ENCODE measurements at regions not wholly inside any gene's neighbourhood (a gene's known extent, or its start where the extent isn't known, plus 50 kb on each side); places are given as distances from the start of the nearest gene placed in this dataset.

- Mint-ChIP-seq H3K27me3 (ENCODE audit: low read depth) (no peaks in the 10 kb centered on the region), H3K4me3 (no peak overlapping the region), H3K9me3 (peaks cover 8% of the 10 kb centered on the region), H3K36me3 (ENCODE audit: low read depth) (no peaks in the 10 kb centered on the region), H3K27ac (no peak overlapping the region), H3K4me1 (no peaks in the 10 kb centered on the region)
- no peak for TF ChIP-seq CTCF (IDR thresholded peaks at IDR 0.05; ENCODE audit: unreplicated experiment in 3 of 3)
Measured at GRCh38 chr7:15954671-15955354, 268.3 kb upstream of the MEOX2 start.

- Mint-ChIP-seq H3K36me3 (ENCODE audit: low read depth) (no peaks in the 10 kb centered on the region), H3K4me1 (no peaks in the 10 kb centered on the region), H3K4me3 (no peak overlapping the region), H3K27ac (no peak overlapping the region), H3K27me3 (ENCODE audit: low read depth) (no peaks in the 10 kb centered on the region), H3K9me3 (no peaks in the 10 kb centered on the region)
- no peak for TF ChIP-seq CTCF (IDR thresholded peaks at IDR 0.05; ENCODE audit: unreplicated experiment in 3 of 3)
Measured at GRCh38 chr7:15950299-15950698, 263.8 kb upstream of the MEOX2 start.

GRCh38 chr7:15947754-15948153 is 261.3 kb upstream of the MEOX2 start:
- TF ChIP-seq CTCF (IDR thresholded peaks at IDR 0.05; ENCODE audit: unreplicated experiment in 3 of 3): no peak
- Mint-ChIP-seq H3K27me3 (ENCODE audit: low read depth) (no peaks in the 10 kb centered on the region), H3K4me1 (no peaks in the 10 kb centered on the region), H3K4me3 (no peak overlapping the region), H3K27ac (no peak overlapping the region), H3K9me3 (no peaks in the 10 kb centered on the region), H3K36me3 (ENCODE audit: low read depth) (no peaks in the 10 kb centered on the region)

- H3K27ac Mint-ChIP-seq: no peak overlapping the region
- H3K4me1 Mint-ChIP-seq: peaks cover 15% of the 10 kb centered on the region
- no peaks in the 10 kb centered on the region for H3K36me3 Mint-ChIP-seq (ENCODE audit: low read depth)
- no peaks in the 10 kb centered on the region for H3K27me3 Mint-ChIP-seq (ENCODE audit: low read depth)
- H3K4me3 Mint-ChIP-seq: no peak overlapping the region
- no peak for TF ChIP-seq CTCF (IDR thresholded peaks at IDR 0.05; ENCODE audit: unreplicated experiment in 3 of 3)
- peaks cover 3% of the 10 kb centered on the region for H3K9me3 Mint-ChIP-seq
Measured at GRCh38 chr7:15938115-15938514, 251.6 kb upstream of the MEOX2 start.

- no peak for TF ChIP-seq CTCF (IDR thresholded peaks at IDR 0.05; ENCODE audit: unreplicated experiment in 3 of 3)
- H3K36me3 Mint-ChIP-seq (ENCODE audit: low read depth): no peaks in the 10 kb centered on the region
- H3K9me3 Mint-ChIP-seq: peaks cover 3% of the 10 kb centered on the region
- H3K27me3 Mint-ChIP-seq (ENCODE audit: low read depth): no peaks in the 10 kb centered on the region
- no peak overlapping the region for H3K4me3 Mint-ChIP-seq
- H3K4me1 Mint-ChIP-seq: peaks cover 15% of the 10 kb centered on the region
- peak overlapping the region in 2 of 3 experiments; percentile 31 to 32 for H3K27ac Mint-ChIP-seq
Measured at GRCh38 chr7:15937571-15937970, 251.1 kb upstream of the MEOX2 start.

- Mint-ChIP-seq H3K9me3 (peaks cover 3% of the 10 kb centered on the region), H3K27ac (peak overlapping the region; percentile 13 to 32 (median 31)), H3K4me1 (peaks cover 15% of the 10 kb centered on the region), H3K27me3 (ENCODE audit: low read depth) (no peaks in the 10 kb centered on the region), H3K4me3 (no peak overlapping the region), H3K36me3 (ENCODE audit: low read depth) (no peaks in the 10 kb centered on the region)
- TF ChIP-seq CTCF (IDR thresholded peaks at IDR 0.05; ENCODE audit: unreplicated experiment in 3 of 3): no peak
Measured at GRCh38 chr7:15936991-15937390, 250.5 kb upstream of the MEOX2 start.

All from nephron (organoid).